K562 (cell line): ENCODE measurements at regions not wholly inside any gene's neighbourhood (a gene's known extent, or its start where the extent isn't known, plus 50 kb on each side); places are given as distances from the start of the nearest gene placed in this dataset.

Experiments used
- CBX3 ChIP-seq, 2 experiments: IDR thresholded peaks; 1 replicate in 1 of 2; 2 replicates in 1 of 2; pipeline ENCODE4 v1.6.1; 2012; ENCODE audit warnings: inconsistent platforms in 2 of 2, low read length in 2 of 2, borderline replicate concordance in 1 of 2, control low read depth in 1 of 2
- CHD2 ChIP-seq: IDR thresholded peaks from 2 replicates; pipeline ENCODE4 v1.6.1; 2011; ENCODE audit warnings: low read depth, low read length
- ELF4 ChIP-seq: fragments of 450-650 bp; formaldehyde crosslinking; IDR thresholded peaks from 2 replicates; pipeline ENCODE4 v1.4.0; 2022; ENCODE audit warnings: missing genetic modification characterization
- EWSR1 ChIP-seq: fragments of 450-650 bp; IDR thresholded peaks from 2 replicates; pipeline ENCODE4 v1.6.1; 2018; ENCODE audit warnings: borderline replicate concordance, mild to moderate bottlenecking, low read depth, moderate library complexity; ENCODE audit not compliant: partially characterized antibody
- KDM4B ChIP-seq, 2 experiments: fragments of 450-650 bp in 1 of 2; sonication (generic) in 1 of 2; IDR thresholded peaks; 2 replicates each; pipeline ENCODE4 v1.6.1; 2016 to 2017; ENCODE audit warnings: borderline replicate concordance in 2 of 2, antibody characterized with exemption in 1 of 2, low read depth in 1 of 2, mild to moderate bottlenecking in 1 of 2
- RBBP5 ChIP-seq: fragments of 200-600 bp; sonication (generic); IDR thresholded peaks from 2 replicates; pipeline ENCODE4 v1.6.1; 2012; ENCODE audit warnings: borderline replicate concordance, mild to moderate bottlenecking, low read length, control low read depth, inconsistent platforms; ENCODE audit not compliant: insufficient read depth, poor library complexity, severe bottlenecking
- RBM39 ChIP-seq: fragments of 200-400 bp; formaldehyde crosslinking; optimal IDR thresholded peaks from 2 replicates; pipeline ENCODE3; 2018; ENCODE audit warnings: low read depth, low read length
- TAF15 ChIP-seq: fragments of 200-400 bp; formaldehyde crosslinking; IDR thresholded peaks from 2 replicates; pipeline ENCODE4 v1.6.1; 2017; ENCODE audit warnings: mild to moderate bottlenecking, low read depth, low read length, moderate library complexity
- TEAD4 ChIP-seq, 2 experiments: sonication (generic) in 1 of 2; formaldehyde crosslinking in 1 of 2; IDR thresholded peaks; 2 replicates each; pipeline versions ENCODE4 v1.6.1 to v1.8.0; 2012 to 2022; ENCODE audit warnings: borderline replicate concordance in 1 of 2, inconsistent platforms in 1 of 2, low read length in 1 of 2, mild to moderate bottlenecking in 1 of 2, missing genetic modification reagents in 1 of 2
- THRB ChIP-seq: fragments of 450-650 bp; formaldehyde crosslinking; conservative IDR thresholded peaks from 2 replicates; pipeline ENCODE4 v1.4.0; 2022; ENCODE audit warnings: mild to moderate bottlenecking, missing genetic modification characterization
- ZFX ChIP-seq: sonication (generic); formaldehyde crosslinking; IDR thresholded peaks from 2 replicates; pipeline ENCODE4 v1.8.0; 2022; ENCODE audit warnings: mild to moderate bottlenecking, missing genetic modification reagents, moderate library complexity
- ZKSCAN8 ChIP-seq: fragments of 200-800 bp; sonication (Bioruptor generic); IDR thresholded peaks from 2 replicates; pipeline ENCODE4 v1.6.1; 2016; ENCODE audit warnings: missing genetic modification characterization, missing compliant biosample characterization
- ZNF589 ChIP-seq: fragments of 200-800 bp; sonication (Bioruptor generic); IDR thresholded peaks from 2 replicates; pipeline ENCODE4 v1.6.1; 2016; ENCODE audit warnings: low read depth, missing genetic modification characterization, missing compliant biosample characterization
- ZNF76 ChIP-seq: fragments of 250-450 bp; sonication (Bioruptor Pico); IDR thresholded peaks from 2 replicates; pipeline ENCODE4 v1.4.0; 2020; ENCODE audit warnings: mild to moderate bottlenecking, moderate library complexity, borderline replicate concordance
- TF ChIP-seq, protein P1 (sequence below): fragments of 250-450 bp; sonication (Bioruptor Pico); IDR thresholded peaks from 2 replicates; pipeline ENCODE4 v1.4.0; 2020
- TF ChIP-seq, protein P2 (sequence below): fragments of 250-450 bp; sonication (Bioruptor Pico); IDR thresholded peaks from 2 replicates; pipeline ENCODE4 v1.4.0; 2020; ENCODE audit warnings: mild to moderate bottlenecking, moderate library complexity

DNA sequence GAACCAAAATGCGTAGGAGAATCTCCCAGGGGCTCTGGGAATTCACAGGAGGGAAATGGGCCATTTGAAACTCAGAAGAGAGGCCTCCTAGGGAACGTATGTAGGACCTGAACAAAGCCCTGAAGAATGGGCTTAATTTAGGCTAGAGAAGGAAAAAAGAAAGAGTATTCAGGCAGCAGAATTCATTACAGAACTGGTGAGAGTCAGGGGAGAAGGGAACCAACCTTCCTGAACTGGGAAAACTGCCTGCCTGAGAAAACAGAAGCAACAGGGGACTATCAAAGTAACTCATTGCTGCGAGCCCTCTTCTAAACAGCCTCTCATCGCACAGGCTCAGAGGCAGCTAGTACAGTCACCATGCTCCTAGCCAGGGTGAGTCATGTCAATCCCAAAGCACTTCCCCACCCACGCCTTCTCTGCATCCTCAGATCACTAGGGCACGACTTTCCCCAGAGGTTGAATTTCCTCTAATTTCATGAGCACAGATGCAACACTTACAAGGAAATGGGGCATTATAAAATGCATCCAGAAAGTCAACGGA, 98.1 kb downstream of the ADSS2 start (continued):
- TF ChIP-seq, protein P1, sequence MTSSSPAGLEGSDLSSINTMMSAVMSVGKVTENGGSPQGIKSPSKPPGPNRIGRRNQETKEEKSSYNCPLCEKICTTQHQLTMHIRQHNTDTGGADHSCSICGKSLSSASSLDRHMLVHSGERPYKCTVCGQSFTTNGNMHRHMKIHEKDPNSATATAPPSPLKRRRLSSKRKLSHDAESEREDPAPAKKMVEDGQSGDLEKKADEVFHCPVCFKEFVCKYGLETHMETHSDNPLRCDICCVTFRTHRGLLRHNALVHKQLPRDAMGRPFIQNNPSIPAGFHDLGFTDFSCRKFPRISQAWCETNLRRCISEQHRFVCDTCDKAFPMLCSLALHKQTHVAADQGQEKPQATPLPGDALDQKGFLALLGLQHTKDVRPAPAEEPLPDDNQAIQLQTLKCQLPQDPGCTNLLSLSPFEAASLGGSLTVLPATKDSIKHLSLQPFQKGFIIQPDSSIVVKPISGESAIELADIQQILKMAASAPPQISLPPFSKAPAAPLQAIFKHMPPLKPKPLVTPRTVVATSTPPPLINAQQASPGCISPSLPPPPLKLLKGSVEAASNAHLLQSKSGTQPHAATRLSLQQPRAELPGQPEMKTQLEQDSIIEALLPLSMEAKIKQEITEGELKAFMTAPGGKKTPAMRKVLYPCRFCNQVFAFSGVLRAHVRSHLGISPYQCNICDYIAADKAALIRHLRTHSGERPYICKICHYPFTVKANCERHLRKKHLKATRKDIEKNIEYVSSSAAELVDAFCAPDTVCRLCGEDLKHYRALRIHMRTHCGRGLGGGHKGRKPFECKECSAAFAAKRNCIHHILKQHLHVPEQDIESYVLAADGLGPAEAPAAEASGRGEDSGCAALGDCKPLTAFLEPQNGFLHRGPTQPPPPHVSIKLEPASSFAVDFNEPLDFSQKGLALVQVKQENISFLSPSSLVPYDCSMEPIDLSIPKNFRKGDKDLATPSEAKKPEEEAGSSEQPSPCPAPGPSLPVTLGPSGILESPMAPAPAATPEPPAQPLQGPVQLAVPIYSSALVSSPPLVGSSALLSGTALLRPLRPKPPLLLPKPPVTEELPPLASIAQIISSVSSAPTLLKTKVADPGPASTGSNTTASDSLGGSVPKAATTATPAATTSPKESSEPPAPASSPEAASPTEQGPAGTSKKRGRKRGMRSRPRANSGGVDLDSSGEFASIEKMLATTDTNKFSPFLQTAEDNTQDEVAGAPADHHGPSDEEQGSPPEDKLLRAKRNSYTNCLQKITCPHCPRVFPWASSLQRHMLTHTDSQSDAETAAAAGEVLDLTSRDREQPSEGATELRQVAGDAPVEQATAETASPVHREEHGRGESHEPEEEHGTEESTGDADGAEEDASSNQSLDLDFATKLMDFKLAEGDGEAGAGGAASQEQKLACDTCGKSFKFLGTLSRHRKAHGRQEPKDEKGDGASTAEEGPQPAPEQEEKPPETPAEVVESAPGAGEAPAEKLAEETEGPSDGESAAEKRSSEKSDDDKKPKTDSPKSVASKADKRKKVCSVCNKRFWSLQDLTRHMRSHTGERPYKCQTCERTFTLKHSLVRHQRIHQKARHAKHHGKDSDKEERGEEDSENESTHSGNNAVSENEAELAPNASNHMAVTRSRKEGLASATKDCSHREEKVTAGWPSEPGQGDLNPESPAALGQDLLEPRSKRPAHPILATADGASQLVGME = peak; percentile 59; the same call in 1 of the 2 replicates
- TF ChIP-seq CHD2 = no peak
- no peak for TF ChIP-seq EWSR1
- no peak for TF ChIP-seq ZKSCAN8 (CRISPR knock-in tag)
- TF ChIP-seq CBX3 (IDR thresholded peaks at IDR 0.05; ENCODE audit: borderline replicate concordance in 1 of 2, low read length in 2 of 2) = peak in 1 of 2 experiments; percentile 35; a peak in 1 of 3 replicates
- TF ChIP-seq TAF15 = no peak
- 0 out of 2 replicates have a peak, but pooled peaks have one; percentile 27 for TF ChIP-seq ZNF76
- TF ChIP-seq ELF4 (CRISPR knock-in tag) = no peak; the same call in 1 of the 2 replicates
- TF ChIP-seq THRB (CRISPR knock-in tag) = peak; percentile 27; the same call in 1 of the 2 replicates
- peak; percentile 45; the same call in 1 of the 2 replicates for TF ChIP-seq TEAD4 (IDR thresholded peaks at IDR 0.05; ENCODE audit: low read length)
- no peak for TF ChIP-seq TEAD4 (CRISPR knock-in tag; IDR thresholded peaks at IDR 0.05; ENCODE audit: borderline replicate concordance)
- no peak for TF ChIP-seq KDM4B (IDR thresholded peaks at IDR 0.05; ENCODE audit: borderline replicate concordance in 2 of 2, low read depth in 1 of 2)
- TF ChIP-seq RBBP5 = peak; percentile 61
- TF ChIP-seq, protein P2, sequence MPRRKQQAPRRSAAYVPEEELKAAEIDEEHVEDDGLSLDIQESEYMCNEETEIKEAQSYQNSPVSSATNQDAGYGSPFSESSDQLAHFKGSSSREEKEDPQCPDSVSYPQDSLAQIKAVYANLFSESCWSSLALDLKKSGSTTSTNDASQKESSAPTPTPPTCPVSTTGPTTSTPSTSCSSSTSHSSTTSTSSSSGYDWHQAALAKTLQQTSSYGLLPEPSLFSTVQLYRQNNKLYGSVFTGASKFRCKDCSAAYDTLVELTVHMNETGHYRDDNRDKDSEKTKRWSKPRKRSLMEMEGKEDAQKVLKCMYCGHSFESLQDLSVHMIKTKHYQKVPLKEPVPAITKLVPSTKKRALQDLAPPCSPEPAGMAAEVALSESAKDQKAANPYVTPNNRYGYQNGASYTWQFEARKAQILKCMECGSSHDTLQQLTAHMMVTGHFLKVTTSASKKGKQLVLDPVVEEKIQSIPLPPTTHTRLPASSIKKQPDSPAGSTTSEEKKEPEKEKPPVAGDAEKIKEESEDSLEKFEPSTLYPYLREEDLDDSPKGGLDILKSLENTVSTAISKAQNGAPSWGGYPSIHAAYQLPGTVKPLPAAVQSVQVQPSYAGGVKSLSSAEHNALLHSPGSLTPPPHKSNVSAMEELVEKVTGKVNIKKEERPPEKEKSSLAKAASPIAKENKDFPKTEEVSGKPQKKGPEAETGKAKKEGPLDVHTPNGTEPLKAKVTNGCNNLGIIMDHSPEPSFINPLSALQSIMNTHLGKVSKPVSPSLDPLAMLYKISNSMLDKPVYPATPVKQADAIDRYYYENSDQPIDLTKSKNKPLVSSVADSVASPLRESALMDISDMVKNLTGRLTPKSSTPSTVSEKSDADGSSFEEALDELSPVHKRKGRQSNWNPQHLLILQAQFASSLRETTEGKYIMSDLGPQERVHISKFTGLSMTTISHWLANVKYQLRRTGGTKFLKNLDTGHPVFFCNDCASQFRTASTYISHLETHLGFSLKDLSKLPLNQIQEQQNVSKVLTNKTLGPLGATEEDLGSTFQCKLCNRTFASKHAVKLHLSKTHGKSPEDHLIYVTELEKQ (CRISPR knock-in tag) = no peak
- 0 out of 2 replicates have a peak, but pooled peaks have one; percentile 16 for TF ChIP-seq ZFX (CRISPR knock-in tag)
- TF ChIP-seq RBM39 = no peak
- TF ChIP-seq ZNF589 (CRISPR knock-in tag) = peak; percentile 52; the same call in 1 of the 2 replicates
